HG03060 (cell line): ENCODE measurements at regions not wholly inside any gene's neighbourhood (a gene's known extent, or its start where the extent isn't known, plus 50 kb on each side); places are given as distances from the start of the nearest gene placed in this dataset.
"Not testable (repeated sequence)": the region's sequence is repeated elsewhere in the genome, so short reads cannot be mapped to it uniquely, and the experiment has no call there.

ENCODE experiments used
- ATAC-seq: cut with Tn5 transposase; IDR thresholded peaks from one replicate; pipeline ENCODE4 v1.9.1; 2021; ENCODE audit warnings: low read depth, moderate number of reproducible peaks; ENCODE audit not compliant: unreplicated experiment

GRCh38 chr6:12537389-12537788 is 179.2 kb upstream of the PHACTR1 start:
- ATAC-seq: no peak

GRCh38 chr6:12538881-12539357 is 177.6 kb upstream of the PHACTR1 start:
- ATAC-seq: no peak

GRCh38 chr6:12542319-12543115 is 174.1 kb upstream of the PHACTR1 start:
- ATAC-seq: not testable (repeated sequence)

GRCh38 chr6:12543953-12544352 is 172.6 kb upstream of the PHACTR1 start:
- ATAC-seq: no peak

- ATAC-seq: no peak
Observed at GRCh38 chr6:12544821-12545565, 171.6 kb upstream of the PHACTR1 start.

GRCh38 chr6:12545619-12546409 is 170.8 kb upstream of the PHACTR1 start:
- no peak for ATAC-seq

GRCh38 chr6:12546410-12547002 is 170.1 kb upstream of the PHACTR1 start:
- no peak for ATAC-seq

GRCh38 chr6:12548526-12548925 is 168.0 kb upstream of the PHACTR1 start:
- ATAC-seq: no peak

- not testable (repeated sequence) for ATAC-seq
Observed at GRCh38 chr6:12549445-12549844, 167.1 kb upstream of the PHACTR1 start.

- ATAC-seq: not testable (repeated sequence)
Observed at GRCh38 chr6:12554820-12555219, 161.7 kb upstream of the PHACTR1 start.

GRCh38 chr6:12555267-12555666 is 161.3 kb upstream of the PHACTR1 start:
- ATAC-seq: no peak

- ATAC-seq: no peak
Observed at GRCh38 chr6:12555781-12556180, 160.8 kb upstream of the PHACTR1 start.

GRCh38 chr6:12557765-12558164 is 158.8 kb upstream of the PHACTR1 start:
- no peak for ATAC-seq

- ATAC-seq: no peak
Observed at GRCh38 chr6:12560315-12560714, 156.3 kb upstream of the PHACTR1 start.

- ATAC-seq: no peak
Observed at GRCh38 chr6:12566618-12567123, 149.9 kb upstream of the PHACTR1 start.

GRCh38 chr6:12567682-12568081 is 148.9 kb upstream of the PHACTR1 start:
- no peak for ATAC-seq

- no peak for ATAC-seq
Observed at GRCh38 chr6:12569646-12570045, 146.9 kb upstream of the PHACTR1 start.

GRCh38 chr6:12570461-12571030 is 146.0 kb upstream of the PHACTR1 start:
- ATAC-seq: no peak

GRCh38 chr6:12572896-12573827 is 143.4 kb upstream of the PHACTR1 start:
- no peak for ATAC-seq
